ENCODE measurements at regions not wholly inside any gene's neighbourhood (a gene's known extent, or its start where the extent isn't known, plus 50 kb on each side); places are given as distances from the start of the nearest gene placed in this dataset.

- TF ChIP-seq GATA2 (IDR thresholded peaks at IDR 0.05; ENCODE audit: low read depth, low read length) (no peak), GATA3 (IDR thresholded peaks at IDR 0.05; ENCODE audit: low read depth, low read length) (no peak)
Measured at GRCh38 chr1:181150842-181151241, 62.3 kb downstream of the IER5 start.

Measured in SH-SY5Y (cell line).